GM12873 (cell line): ENCODE measurements at regions not wholly inside any gene's neighbourhood (a gene's known extent, or its start where the extent isn't known, plus 50 kb on each side); places are given as distances from the start of the nearest gene placed in this dataset.

Source experiments
- CTCF ChIP-seq: IDR thresholded peaks from 2 replicates; pipeline ENCODE4 v1.5.1; 2012; ENCODE audit warnings: low read depth, mild to moderate bottlenecking, moderate library complexity, low read length, control low read depth; ENCODE audit not compliant: insufficient read depth; ENCODE audit errors: missing control alignments

DNA sequence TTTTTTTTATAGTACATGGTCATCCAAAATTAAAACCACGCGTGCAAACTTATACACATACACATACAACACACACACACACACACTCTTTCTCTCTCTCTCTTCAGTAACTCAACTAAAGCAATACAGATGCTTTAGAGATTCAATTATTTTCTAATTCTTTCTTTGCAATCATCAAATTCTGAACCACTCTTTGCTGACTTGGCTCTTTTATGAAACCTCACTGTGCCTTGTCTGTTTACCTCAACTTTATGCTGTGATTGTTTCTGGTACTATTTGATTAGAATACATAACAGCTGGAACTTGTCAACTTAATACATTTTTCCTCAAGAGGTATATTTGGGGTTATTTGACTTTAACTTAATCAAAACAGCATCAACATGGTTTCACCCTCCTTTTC, 1309.7 kb downstream of the ROBO2 start:
- TF ChIP-seq CTCF, result no peak

GRCh38 chr3:78351334-78351733, 1311.4 kb downstream of the ROBO2 start:
- no peak for TF ChIP-seq CTCF

GRCh38 chr3:78353231-78353630, 1313.3 kb downstream of the ROBO2 start:
- TF ChIP-seq CTCF, result no peak

DNA sequence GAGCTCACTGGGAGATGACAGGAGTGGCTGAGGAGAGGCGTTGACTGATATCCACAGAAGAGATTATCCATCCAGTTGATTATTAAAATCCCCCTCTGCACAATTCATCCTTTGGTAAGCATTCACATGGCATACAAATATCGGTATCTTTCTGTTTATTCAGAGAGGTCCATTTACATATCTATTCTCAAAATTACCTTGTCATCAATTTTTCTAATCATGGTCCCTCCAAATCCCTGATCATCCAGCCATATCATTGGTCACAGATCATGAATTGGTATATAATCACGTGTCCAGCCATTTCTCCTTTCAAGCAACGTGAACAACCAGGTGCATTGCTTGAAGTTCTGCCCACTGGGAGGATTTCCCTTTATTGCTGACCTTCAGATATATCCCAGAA, 1321.0 kb downstream of the ROBO2 start:
- TF ChIP-seq CTCF, result no peak

DNA sequence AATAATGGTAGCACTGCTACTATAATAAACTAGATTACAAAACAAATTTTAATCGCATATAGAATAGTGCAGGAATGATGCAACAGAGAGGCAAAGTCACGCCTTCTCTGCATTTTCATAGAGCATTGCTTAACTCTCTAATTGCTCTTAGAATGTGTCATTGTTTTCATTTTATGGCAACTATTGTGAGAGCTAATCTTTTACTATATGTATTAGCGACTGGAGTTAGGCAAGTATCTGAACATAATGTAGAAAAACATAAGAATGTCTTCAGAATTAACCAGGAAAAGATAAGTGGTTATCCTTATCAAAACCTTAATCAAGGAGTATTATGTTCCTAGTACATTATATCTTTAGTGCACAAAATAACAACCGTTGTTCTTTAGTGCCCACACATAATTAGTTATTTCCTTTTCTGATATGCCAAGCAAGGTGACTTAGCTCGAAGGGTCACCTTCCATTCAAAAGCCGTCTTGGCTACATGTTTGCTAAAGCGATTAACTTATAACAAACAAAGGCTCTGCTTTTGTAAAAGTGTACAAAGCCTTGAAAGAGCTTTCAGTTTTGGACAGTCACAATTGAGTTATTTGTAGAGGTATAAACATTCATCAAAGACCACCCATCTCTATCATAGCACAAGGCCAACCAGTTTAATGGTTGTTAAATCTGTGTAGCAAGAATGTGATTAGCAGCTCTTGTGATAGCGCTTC, 1328.9 kb downstream of the ROBO2 start:
- TF ChIP-seq CTCF, result no peak

GRCh38 chr3:78390221-78390620, 1350.3 kb downstream of the ROBO2 start:
- no peak for TF ChIP-seq CTCF

GRCh38 chr3:78398401-78398800, 1358.5 kb downstream of the ROBO2 start:
- TF ChIP-seq CTCF, result no peak

DNA sequence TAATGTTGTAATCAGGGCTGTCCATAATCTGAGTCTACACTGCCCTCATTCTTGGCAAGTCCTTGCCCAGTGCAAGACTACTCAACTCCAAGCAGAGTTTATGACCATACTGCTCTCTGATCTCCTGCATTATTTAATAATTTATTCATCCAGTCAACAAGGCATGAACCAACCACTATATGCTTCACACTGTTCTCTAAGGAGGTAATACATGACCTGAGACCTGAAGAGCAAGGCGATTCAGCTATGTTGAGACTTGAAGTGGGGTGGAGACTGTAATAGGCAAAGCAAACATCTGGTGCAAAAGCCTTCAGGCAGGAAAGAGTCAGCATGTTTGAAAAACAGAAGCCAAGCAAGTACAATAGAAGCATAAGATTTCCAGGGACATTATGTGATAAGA, 1362.8 kb downstream of the ROBO2 start:
- TF ChIP-seq CTCF, result no peak
